Calu3 (cell line): ENCODE measurements at regions not wholly inside any gene's neighbourhood (a gene's known extent, or its start where the extent isn't known, plus 50 kb on each side); places are given as distances from the start of the nearest gene placed in this dataset.

ENCODE experiments used
- BruUV-seq: library from RNA; stranded (reverse); fragments of 400-500 nt; replicated peaks from 2 replicates; lab custom pipeline; 2021; lab: Mats Ljungman, UMichigan
- CTCF ChIA-PET: fragments of 300-600 bp; sonication (Branson Sonifier 250); formaldehyde crosslinking; loops from one replicate; lab custom pipeline; 2022; ENCODE audit warnings: antibody characterized with exemption; lab: Charles Lee
- DNase-seq: peaks from one replicate; pipeline ENCODE4 v3.0.0; 2022
- H3K27ac Mint-ChIP-seq: one replicate; pipeline ENCODE4 v1.8.0; 2022; ENCODE audit warnings: mixed read lengths; ENCODE audit not compliant: unreplicated experiment
- H3K27me3 Mint-ChIP-seq: one replicate; pipeline ENCODE4 v1.8.0; 2022; ENCODE audit warnings: mixed read lengths; ENCODE audit not compliant: unreplicated experiment
- H3K36me3 Mint-ChIP-seq: one replicate; pipeline ENCODE4 v1.8.0; 2022; ENCODE audit warnings: mild to moderate bottlenecking, moderate library complexity, mixed read lengths; ENCODE audit not compliant: insufficient read depth, unreplicated experiment
- H3K4me1 Mint-ChIP-seq: one replicate; pipeline ENCODE4 v1.8.0; 2022; ENCODE audit warnings: mild to moderate bottlenecking, low read depth, mixed read lengths; ENCODE audit not compliant: unreplicated experiment
- H3K4me3 Mint-ChIP-seq: one replicate; pipeline ENCODE4 v1.8.0; 2022; ENCODE audit warnings: mild to moderate bottlenecking, low read depth, moderate library complexity, mixed read lengths; ENCODE audit not compliant: unreplicated experiment
- H3K9me3 Mint-ChIP-seq: one replicate; pipeline ENCODE4 v1.8.0; 2022; ENCODE audit warnings: low read depth, mixed read lengths; ENCODE audit not compliant: unreplicated experiment
- CTCF ChIP-seq: fragments of 200-600 bp; IDR thresholded peaks from one replicate; pipeline ENCODE4 v1.8.0; 2022; ENCODE audit warnings: antibody characterized with exemption; ENCODE audit not compliant: unreplicated experiment
- intact Hi-C: fragments of 100-400 bp; cut with micrococcal nuclease; formaldehyde crosslinking; loops from one replicate; pipeline ENCODE4 v1.10.0; 2022; ENCODE audit not compliant: unreplicated experiment

- CTCF ChIA-PET = no interaction called here
- Mint-ChIP-seq H3K4me1 (no peaks in the 10 kb centered on the region), H3K4me3 (no peak overlapping the region), H3K27ac (no peak overlapping the region), H3K27me3 (no peaks in the 10 kb centered on the region), H3K9me3 (no peaks in the 10 kb centered on the region), H3K36me3 (no peaks in the 10 kb centered on the region)
- no peak for TF ChIP-seq CTCF
- no peak for DNase-seq
- no TSS peak for BruUV-seq
- intact Hi-C loops = no loop called here
Measured at GRCh38 chr6:137776786-137777686, 90.0 kb upstream of the TNFAIP3 start.

GRCh38 chr6:137777687-137778075 lies 89.4 kb upstream of the TNFAIP3 start:
- no peaks in the 10 kb centered on the region for H3K36me3 Mint-ChIP-seq
- H3K4me1 Mint-ChIP-seq = no peaks in the 10 kb centered on the region
- BruUV-seq = no TSS peak
- H3K4me3 Mint-ChIP-seq = no peak overlapping the region
- H3K27ac Mint-ChIP-seq = no peak overlapping the region
- intact Hi-C loops = no loop called here
- no peaks in the 10 kb centered on the region for H3K27me3 Mint-ChIP-seq
- DNase-seq = no peak
- no peaks in the 10 kb centered on the region for H3K9me3 Mint-ChIP-seq
- TF ChIP-seq CTCF = no peak
- CTCF ChIA-PET = no interaction called here

GRCh38 chr6:137779982-137780381 lies 87.1 kb upstream of the TNFAIP3 start:
- H3K4me1 Mint-ChIP-seq = no peaks in the 10 kb centered on the region
- intact Hi-C loops = no loop called here
- DNase-seq = no peak
- H3K27ac Mint-ChIP-seq = no peak overlapping the region
- H3K27me3 Mint-ChIP-seq = no peaks in the 10 kb centered on the region
- H3K36me3 Mint-ChIP-seq = no peaks in the 10 kb centered on the region
- TF ChIP-seq CTCF = no peak
- BruUV-seq = no TSS peak
- H3K4me3 Mint-ChIP-seq = no peak overlapping the region
- H3K9me3 Mint-ChIP-seq = no peaks in the 10 kb centered on the region
- CTCF ChIA-PET = no interaction called here

GRCh38 chr6:137780447-137781034 lies 86.5 kb upstream of the TNFAIP3 start:
- DNase-seq = no peak
- no peaks in the 10 kb centered on the region for H3K9me3 Mint-ChIP-seq
- H3K4me3 Mint-ChIP-seq = no peak overlapping the region
- H3K27ac Mint-ChIP-seq = no peak overlapping the region
- CTCF ChIA-PET = no interaction called here
- intact Hi-C loops = no loop called here
- no TSS peak for BruUV-seq
- TF ChIP-seq CTCF = no peak
- H3K27me3 Mint-ChIP-seq = no peaks in the 10 kb centered on the region
- no peaks in the 10 kb centered on the region for H3K36me3 Mint-ChIP-seq
- H3K4me1 Mint-ChIP-seq = no peaks in the 10 kb centered on the region
